Epidermal melanocyte (primary cell): ENCODE measurements at regions not wholly inside any gene's neighbourhood (a gene's known extent, or its start where the extent isn't known, plus 50 kb on each side); places are given as distances from the start of the nearest gene placed in this dataset.

Source experiments
- DNase-seq: peaks from one replicate; pipeline ENCODE4 v3.0.0; 2011; ENCODE audit warnings: low spot score; ENCODE audit not compliant: insufficient read length

DNA sequence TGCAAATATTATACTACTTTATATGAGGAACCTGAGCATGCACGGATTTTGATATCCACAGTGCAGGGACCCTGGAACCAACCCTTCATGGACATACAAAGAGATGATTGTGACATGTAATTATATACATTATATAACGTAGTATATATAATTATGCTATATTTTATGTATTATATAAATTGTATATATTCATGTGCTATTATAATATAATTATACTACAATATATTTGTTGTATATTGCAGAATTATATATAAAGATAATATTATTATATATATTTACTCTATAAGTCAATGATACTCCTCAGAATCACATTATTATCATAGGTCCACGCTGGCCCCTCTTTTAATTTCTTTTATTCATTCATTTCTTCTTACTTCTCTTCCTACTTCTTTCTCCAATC lies 70.9 kb downstream of the TNFSF18 start:
- no peak for DNase-seq

DNA sequence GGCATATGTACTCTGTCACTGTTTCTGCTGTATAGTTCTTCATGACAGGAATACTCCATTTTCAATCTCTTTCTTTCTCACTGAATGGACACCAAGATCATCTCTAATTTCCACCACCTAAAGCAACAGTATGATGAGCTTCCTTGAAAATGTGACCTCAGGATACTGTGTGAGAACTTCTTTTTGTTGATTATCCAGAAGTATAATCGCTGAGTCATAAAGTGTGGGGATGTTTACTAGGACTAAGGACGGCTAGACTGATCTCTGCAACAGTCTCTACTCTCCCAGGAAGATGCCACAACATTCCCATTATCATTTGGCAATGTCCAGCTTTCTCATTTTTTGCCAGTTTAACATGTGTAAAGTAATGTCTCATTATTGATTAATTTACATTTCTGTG lies 70.3 kb downstream of the TNFSF18 start:
- no peak for DNase-seq

DNA sequence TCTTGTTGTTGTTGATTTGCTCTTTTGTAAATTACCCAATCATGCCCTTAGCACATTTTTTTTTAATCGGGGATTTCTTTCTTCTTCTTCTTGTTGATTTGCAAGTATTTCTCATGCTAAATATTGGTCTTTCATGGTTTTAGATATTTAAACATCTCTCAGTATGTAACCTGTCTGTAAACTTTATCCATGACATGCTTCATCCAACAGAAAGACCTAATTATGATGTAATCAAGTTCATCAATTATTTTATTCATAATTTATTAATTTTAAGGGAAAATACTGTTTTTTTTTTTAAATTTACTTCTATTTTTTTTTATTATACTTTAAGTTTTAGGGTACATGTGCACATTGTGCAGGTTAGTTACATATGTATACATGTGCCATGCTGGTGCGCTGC lies 69.8 kb downstream of the TNFSF18 start:
- no peak for DNase-seq
